H9 (cell line): ENCODE measurements at regions not wholly inside any gene's neighbourhood (a gene's known extent, or its start where the extent isn't known, plus 50 kb on each side); places are given as distances from the start of the nearest gene placed in this dataset.

Experiments
- DNase-seq: peaks from one replicate; pipeline ENCODE4 v3.0.0-alpha.2; 2017
- H2AFZ ChIP-seq: one replicate; pipeline ENCODE4 v1.6.1; 2013; ENCODE audit warnings: mild to moderate bottlenecking, low read length, control low read depth, moderate library complexity
- H2AK5ac ChIP-seq: 2 replicates; pipeline ENCODE4 v1.6.1; 2013; ENCODE audit warnings: low read length, control low read depth, mixed read lengths; ENCODE audit not compliant: insufficient read length
- H2BK120ac ChIP-seq: one replicate; pipeline ENCODE4 v1.6.1; 2013; ENCODE audit warnings: low read depth, mild to moderate bottlenecking, low read length, control low read depth, inconsistent platforms; ENCODE audit not compliant: poor library complexity, severe bottlenecking
- H2BK12ac ChIP-seq: 2 replicates; pipeline ENCODE4 v1.6.1; 2013; ENCODE audit warnings: low read length, control low read depth, mixed read lengths, low read depth; ENCODE audit not compliant: insufficient read length
- H2BK15ac ChIP-seq: 2 replicates; pipeline ENCODE4 v1.6.1; 2013; ENCODE audit warnings: low read depth, low read length, control low read depth
- H2BK20ac ChIP-seq: one replicate; pipeline ENCODE4 v1.6.1; 2013; ENCODE audit warnings: low read depth, mild to moderate bottlenecking, low read length, control low read depth, inconsistent platforms; ENCODE audit not compliant: poor library complexity, severe bottlenecking
- H2BK5ac ChIP-seq: 2 replicates; pipeline ENCODE4 v1.6.1; 2013; ENCODE audit warnings: low read length, control low read depth, mixed read lengths; ENCODE audit not compliant: insufficient read length
- H3K14ac ChIP-seq: 2 replicates; pipeline ENCODE4 v1.6.1; 2013; ENCODE audit warnings: low read length, control low read depth; ENCODE audit not compliant: insufficient read depth
- H3K18ac ChIP-seq: 2 replicates; pipeline ENCODE4 v1.6.1; 2013; ENCODE audit warnings: low read depth, mild to moderate bottlenecking, mixed read lengths, low read length, control low read depth; ENCODE audit not compliant: insufficient read length
- H3K23ac ChIP-seq: 2 replicates; pipeline ENCODE4 v1.6.1; 2013; ENCODE audit warnings: low read length, control low read depth, mixed read lengths, low read depth; ENCODE audit not compliant: insufficient read length
- H3K23me2 ChIP-seq: 2 replicates; pipeline ENCODE4 v1.6.1; 2013; ENCODE audit warnings: low read depth, mild to moderate bottlenecking, mixed read lengths, low read length, control low read depth; ENCODE audit not compliant: insufficient read length, poor library complexity, severe bottlenecking
- H3K27ac ChIP-seq: 2 replicates; pipeline ENCODE4 v1.5.1; 2013; ENCODE audit warnings: low read length, control low read depth, mixed read lengths, low read depth; ENCODE audit not compliant: insufficient read length
- H3K27me3 ChIP-seq: 2 replicates; pipeline ENCODE4 v1.6.1; 2013; ENCODE audit warnings: low read length, control low read depth, inconsistent platforms; ENCODE audit not compliant: insufficient read depth
- H3K4ac ChIP-seq: 2 replicates; pipeline ENCODE4 v1.6.1; 2013; ENCODE audit warnings: low read depth, mild to moderate bottlenecking, control low read depth, inconsistent platforms, low read length, moderate library complexity
- H3K4me1 ChIP-seq: 2 replicates; pipeline ENCODE4 v1.6.1; 2013; ENCODE audit warnings: low read length, control low read depth, inconsistent platforms; ENCODE audit not compliant: insufficient read depth
- H3K4me2 ChIP-seq: 2 replicates; pipeline ENCODE4 v1.6.1; 2013; ENCODE audit warnings: low read length, control low read depth, mixed read lengths; ENCODE audit not compliant: insufficient read length, insufficient read depth
- H3K56ac ChIP-seq: 2 replicates; pipeline ENCODE4 v1.6.1; 2013; ENCODE audit warnings: low read depth, mild to moderate bottlenecking, mixed read lengths, low read length, control low read depth; ENCODE audit not compliant: insufficient read length
- H3K79me1 ChIP-seq: 2 replicates; pipeline ENCODE4 v1.6.1; 2013; ENCODE audit warnings: low read depth, mild to moderate bottlenecking, moderate library complexity, low read length, control low read depth, inconsistent platforms; ENCODE audit not compliant: insufficient read depth, poor library complexity, severe bottlenecking
- H3K79me2 ChIP-seq: 2 replicates; pipeline ENCODE4 v1.6.1; 2013; ENCODE audit warnings: low read length, control low read depth, inconsistent platforms; ENCODE audit not compliant: insufficient read depth
- H3K9ac ChIP-seq: 2 replicates; pipeline ENCODE4 v1.6.1; 2013; ENCODE audit warnings: low read length, control low read depth, mixed read lengths; ENCODE audit not compliant: insufficient read length; ENCODE audit errors: extremely low read depth
- H3K9me3 ChIP-seq: one replicate; pipeline ENCODE4 v1.6.1; 2013; ENCODE audit warnings: low read depth, low read length, inconsistent platforms; ENCODE audit not compliant: control insufficient read depth
- H3T11ph ChIP-seq: one replicate; pipeline ENCODE4 v1.6.1; 2013; ENCODE audit warnings: mild to moderate bottlenecking, low read length, control low read depth, inconsistent platforms
- H4K20me1 ChIP-seq: one replicate; pipeline ENCODE4 v1.6.1; 2013; ENCODE audit not compliant: control insufficient read depth, insufficient read length, insufficient read depth
- H4K5ac ChIP-seq: 2 replicates; pipeline ENCODE4 v1.6.1; 2013; ENCODE audit warnings: low read depth, mild to moderate bottlenecking, mixed read lengths, low read length, control low read depth; ENCODE audit not compliant: insufficient read length
- H4K8ac ChIP-seq: replicated peaks from 2 replicates; pipeline ENCODE4 v1.6.1; 2013; ENCODE audit warnings: low read length, control low read depth, mixed read lengths, low read depth; ENCODE audit not compliant: insufficient read length
- H4K91ac ChIP-seq: 2 replicates; pipeline ENCODE4 v1.6.1; 2013; ENCODE audit warnings: low read depth, mild to moderate bottlenecking, moderate library complexity, mixed read lengths, low read length, control low read depth; ENCODE audit not compliant: insufficient read length
- H3K27ac Mint-ChIP-seq, 3 experiments: 2 replicates in 2 of 3; 3 replicates in 1 of 3; pipeline ENCODE4 v1.8.0; 2020 to 2021; ENCODE audit warnings: mixed read lengths in 3 of 3, mild to moderate bottlenecking in 1 of 3, moderate library complexity in 1 of 3
- H3K27me3 Mint-ChIP-seq: 2 replicates; pipeline ENCODE4 v1.8.0; 2021; ENCODE audit warnings: low read depth, mild to moderate bottlenecking, moderate library complexity, mixed read lengths
- H3K36me3 Mint-ChIP-seq, 3 experiments: 2 replicates in 2 of 3; 3 replicates in 1 of 3; pipeline ENCODE4 v1.8.0; 2020 to 2021; ENCODE audit warnings: low read depth in 3 of 3, mixed read lengths in 3 of 3; ENCODE audit not compliant: insufficient read depth in 1 of 3
- H3K4me1 Mint-ChIP-seq, 2 experiments: 2 replicates each; pipeline ENCODE4 v1.8.0; 2020; ENCODE audit warnings: mixed read lengths in 2 of 2
- H3K4me3 Mint-ChIP-seq, 2 experiments: 2 replicates in 1 of 2; 3 replicates in 1 of 2; pipeline ENCODE4 v1.8.0; 2020 to 2021; ENCODE audit warnings: mild to moderate bottlenecking in 2 of 2, mixed read lengths in 2 of 2, moderate library complexity in 1 of 2
- H3K9me3 Mint-ChIP-seq, 2 experiments: 2 replicates in 1 of 2; 3 replicates in 1 of 2; pipeline ENCODE4 v1.8.0; 2020; ENCODE audit warnings: mild to moderate bottlenecking in 2 of 2, mixed read lengths in 2 of 2, moderate library complexity in 1 of 2
- WGBS: extraction: QIAGEN DNeasy Blood & Tissue Kit; methylation state at CpG from one replicate; pipeline ENCODE4 v1.1.7; 2013; ENCODE audit warnings: missing lambda C conversion rate, low lambda C conversion rate, mixed read lengths; ENCODE audit not compliant: insufficient read length; ENCODE audit errors: extremely low coverage; 5-methylcytosine and 5-hydroxymethylcytosine counted together
- TF ChIP-seq, protein P1 (sequence below): fragments of 200-600 bp; sonication (generic); conservative IDR thresholded peaks from 3 replicates; pipeline ENCODE4 v1.8.0; 2021; ENCODE audit warnings: antibody characterized with exemption, mild to moderate bottlenecking

DNA sequence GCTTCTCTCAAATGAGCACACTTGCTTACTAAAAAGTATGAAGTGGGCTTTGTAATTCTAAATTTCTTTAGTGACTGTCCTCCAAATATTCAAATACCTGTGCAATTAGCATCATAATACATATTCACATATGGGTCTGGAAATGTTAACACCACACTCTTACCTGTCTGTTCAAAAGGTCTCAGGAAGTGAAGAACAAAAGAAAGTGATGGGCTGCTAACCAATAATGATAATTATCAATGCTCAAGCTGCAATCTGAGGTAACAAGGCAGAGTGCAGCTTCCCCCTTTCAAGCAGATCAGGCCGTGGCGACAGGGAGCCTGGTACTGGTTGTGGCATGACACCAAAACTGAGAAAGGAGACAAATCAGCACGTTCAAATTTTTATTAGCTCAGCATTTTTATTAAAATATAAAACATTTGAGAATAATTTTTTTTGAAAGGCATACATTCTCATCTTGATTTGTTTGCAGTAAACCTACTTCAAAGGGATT, 1044.7 kb upstream of the EPHA7 start:
- no peaks in the 10 kb centered on the region for H3K23me2 ChIP-seq
- no peak overlapping the region for H4K91ac ChIP-seq
- H2BK15ac ChIP-seq, result no peak overlapping the region
- H2BK5ac ChIP-seq, result peak overlapping the region; percentile 79
- Mint-ChIP-seq H3K4me1 (peaks cover 27 to 35% of the 10 kb centered on the region in 2 experiments), H3K9me3 (no peaks in the 10 kb centered on the region; a peak in 1 of 5 replicates), H3K4me3 (peak overlapping the region in 1 of 2 experiments; percentile 63; a peak in 1 of 5 replicates), H3K36me3 (peaks cover 0 to 2% (median 0%) of the 10 kb centered on the region in 3 experiments; a peak in 2 of 7 replicates), H3K27ac (peak overlapping the region in 2 of 3 experiments; percentile 82 to 89; a peak in 4 of 7 replicates), H3K27me3 (no peaks in the 10 kb centered on the region)
- no peak overlapping the region for H2BK20ac ChIP-seq
- TF ChIP-seq, protein P1, sequence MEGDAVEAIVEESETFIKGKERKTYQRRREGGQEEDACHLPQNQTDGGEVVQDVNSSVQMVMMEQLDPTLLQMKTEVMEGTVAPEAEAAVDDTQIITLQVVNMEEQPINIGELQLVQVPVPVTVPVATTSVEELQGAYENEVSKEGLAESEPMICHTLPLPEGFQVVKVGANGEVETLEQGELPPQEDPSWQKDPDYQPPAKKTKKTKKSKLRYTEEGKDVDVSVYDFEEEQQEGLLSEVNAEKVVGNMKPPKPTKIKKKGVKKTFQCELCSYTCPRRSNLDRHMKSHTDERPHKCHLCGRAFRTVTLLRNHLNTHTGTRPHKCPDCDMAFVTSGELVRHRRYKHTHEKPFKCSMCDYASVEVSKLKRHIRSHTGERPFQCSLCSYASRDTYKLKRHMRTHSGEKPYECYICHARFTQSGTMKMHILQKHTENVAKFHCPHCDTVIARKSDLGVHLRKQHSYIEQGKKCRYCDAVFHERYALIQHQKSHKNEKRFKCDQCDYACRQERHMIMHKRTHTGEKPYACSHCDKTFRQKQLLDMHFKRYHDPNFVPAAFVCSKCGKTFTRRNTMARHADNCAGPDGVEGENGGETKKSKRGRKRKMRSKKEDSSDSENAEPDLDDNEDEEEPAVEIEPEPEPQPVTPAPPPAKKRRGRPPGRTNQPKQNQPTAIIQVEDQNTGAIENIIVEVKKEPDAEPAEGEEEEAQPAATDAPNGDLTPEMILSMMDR, result no peak
- H3K9me3 ChIP-seq, result no peaks in the 10 kb centered on the region
- H3K79me1 ChIP-seq, result no peaks in the 10 kb centered on the region
- no peak overlapping the region for H3K4ac ChIP-seq
- no CpG with 5 or more reads among the region's 3 CpGs for WGBS
- no peak overlapping the region for H3T11ph ChIP-seq
- no peak overlapping the region for H3K9ac ChIP-seq
- H4K20me1 ChIP-seq, result no peaks in the 10 kb centered on the region
- no peak overlapping the region for H3K56ac ChIP-seq
- H2AK5ac ChIP-seq, result no peak overlapping the region
- no peak overlapping the region for H4K8ac ChIP-seq
- no peak overlapping the region for H4K5ac ChIP-seq
- H3K18ac ChIP-seq, result no peak overlapping the region
- no peak overlapping the region for H3K14ac ChIP-seq
- no peaks in the 10 kb centered on the region for H3K79me2 ChIP-seq
- no peaks in the 10 kb centered on the region for H3K27me3 ChIP-seq
- H2BK12ac ChIP-seq, result no peak overlapping the region
- peak overlapping the region; percentile 60 for H3K27ac ChIP-seq
- no peak overlapping the region for H3K23ac ChIP-seq
- DNase-seq, result no peak
- H3K4me1 ChIP-seq, result peaks cover 12% of the 10 kb centered on the region; the same call in 1 of the 2 replicates
- peak overlapping the region; percentile 36 for H2BK120ac ChIP-seq
- peak overlapping the region; percentile 42 for H3K4me2 ChIP-seq
- H2AFZ ChIP-seq, result no peak overlapping the region
